Neural progenitor cell (in vitro differentiated cells): ENCODE measurements at regions not wholly inside any gene's neighbourhood (a gene's known extent, or its start where the extent isn't known, plus 50 kb on each side); places are given as distances from the start of the nearest gene placed in this dataset.
"Not testable (repeated sequence)": the region's sequence is repeated elsewhere in the genome, so short reads cannot be mapped to it uniquely, and the experiment has no call there.

Experiments
- DNase-seq: peaks from one replicate; pipeline ENCODE4 v3.0.0-alpha.2; 2016; ENCODE audit warnings: low spot score
- H2AFZ ChIP-seq: fragments of 200-600 bp; sonication (generic); replicated peaks from 2 replicates; pipeline ENCODE4 v1.6.1; 2016; ENCODE audit warnings: antibody characterized with exemption
- H3F3A ChIP-seq: fragments of 200-600 bp; sonication (generic); 2 replicates; pipeline ENCODE4 v1.6.1; 2016; ENCODE audit warnings: antibody characterized with exemption, low read depth
- H3K27ac ChIP-seq: fragments of 200-600 bp; sonication (generic); 2 replicates; pipeline ENCODE4 v1.5.1; 2016; ENCODE audit warnings: mild to moderate bottlenecking
- H3K27me3 ChIP-seq: fragments of 200-600 bp; sonication (generic); 2 replicates; pipeline ENCODE4 v1.6.1; 2016; ENCODE audit warnings: mild to moderate bottlenecking, moderate library complexity
- H3K36me3 ChIP-seq: fragments of 200-600 bp; sonication (generic); 2 replicates; pipeline ENCODE4 v1.5.1; 2016
- H3K4me1 ChIP-seq: fragments of 200-600 bp; sonication (generic); 2 replicates; pipeline ENCODE4 v1.6.1; 2016; ENCODE audit warnings: mixed run types
- H3K4me2 ChIP-seq: fragments of 200-600 bp; sonication (generic); 2 replicates; pipeline ENCODE4 v1.6.1; 2016
- H3K4me3 ChIP-seq: fragments of 200-600 bp; sonication (generic); 2 replicates; pipeline ENCODE4 v1.5.1; 2016
- H3K79me2 ChIP-seq: fragments of 200-600 bp; sonication (generic); 2 replicates; pipeline ENCODE4 v1.6.1; 2016; ENCODE audit warnings: low read depth
- H3K9ac ChIP-seq: fragments of 200-600 bp; sonication (generic); 2 replicates; pipeline ENCODE4 v1.6.1; 2016
- H3K9me3 ChIP-seq: fragments of 200-600 bp; sonication (generic); 2 replicates; pipeline ENCODE4 v1.5.1; 2016; ENCODE audit warnings: low read depth
- H4K20me1 ChIP-seq: fragments of 200-600 bp; sonication (generic); 2 replicates; pipeline ENCODE4 v1.6.1; 2016; ENCODE audit warnings: low read depth
- H3K27ac Mint-ChIP-seq: 3 replicates; pipeline ENCODE4 v1.8.0; 2021; ENCODE audit warnings: mixed read lengths
- H3K27me3 Mint-ChIP-seq: 2 replicates; pipeline ENCODE4 v1.8.0; 2022; ENCODE audit warnings: low read depth, mild to moderate bottlenecking, inconsistent platforms, moderate library complexity, mixed read lengths; ENCODE audit not compliant: insufficient read depth
- H3K36me3 Mint-ChIP-seq: 3 replicates; pipeline ENCODE4 v1.8.0; 2021; ENCODE audit warnings: mixed read lengths
- H3K4me1 Mint-ChIP-seq: 3 replicates; pipeline ENCODE4 v1.8.0; 2021; ENCODE audit warnings: mixed read lengths
- H3K4me3 Mint-ChIP-seq: 3 replicates; pipeline ENCODE4 v1.8.0; 2021; ENCODE audit warnings: mild to moderate bottlenecking, moderate library complexity, mixed read lengths
- H3K9me3 Mint-ChIP-seq: 3 replicates; pipeline ENCODE4 v1.8.0; 2020; ENCODE audit warnings: mixed read lengths
- CTCF ChIP-seq: fragments of 200-600 bp; sonication (generic); IDR thresholded peaks from 2 replicates; pipeline ENCODE4 v1.5.1; 2017; ENCODE audit warnings: antibody characterized with exemption, mild to moderate bottlenecking
- EZH2 ChIP-seq: fragments of 200-600 bp; sonication (generic); IDR thresholded peaks from 2 replicates; pipeline ENCODE4 v1.6.1; 2017; ENCODE audit warnings: antibody characterized with exemption, mild to moderate bottlenecking, moderate library complexity
- EZH2phosphoT487 ChIP-seq: fragments of 200-600 bp; sonication (generic); IDR thresholded peaks from 2 replicates; pipeline ENCODE4 v1.6.1; 2017; ENCODE audit warnings: antibody characterized with exemption

GRCh38 chr16:60648290-60648689, 1387.9 kb downstream of the CDH8 start:
- H3K4me1 ChIP-seq = no peaks in the 10 kb centered on the region
- H3K9ac ChIP-seq = no peak overlapping the region
- no peaks in the 10 kb centered on the region for H3K79me2 ChIP-seq
- H2AFZ ChIP-seq = no peak overlapping the region
- H3K4me3 Mint-ChIP-seq = no peak overlapping the region
- no peak for DNase-seq
- no peaks in the 10 kb centered on the region for H3K9me3 Mint-ChIP-seq
- H3K27me3 ChIP-seq = no peaks in the 10 kb centered on the region
- no peak overlapping the region for H3K4me2 ChIP-seq
- H3K36me3 ChIP-seq = no peaks in the 10 kb centered on the region
- no peaks in the 10 kb centered on the region for H4K20me1 ChIP-seq
- no peak overlapping the region for H3K27ac ChIP-seq
- H3K4me3 ChIP-seq = no peak overlapping the region
- no peaks in the 10 kb centered on the region for H3K36me3 Mint-ChIP-seq
- TF ChIP-seq EZH2phosphoT487 = no peak
- no peak for TF ChIP-seq CTCF
- H3K27ac Mint-ChIP-seq = no peak overlapping the region
- H3F3A ChIP-seq = peaks cover 2% of the 10 kb centered on the region
- no peaks in the 10 kb centered on the region for H3K27me3 Mint-ChIP-seq
- no peaks in the 10 kb centered on the region for H3K9me3 ChIP-seq
- H3K4me1 Mint-ChIP-seq = no peaks in the 10 kb centered on the region

GRCh38 chr16:60647388-60647787, 1388.8 kb downstream of the CDH8 start:
- not testable (repeated sequence) for DNase-seq, H3K27me3 Mint-ChIP-seq, H2AFZ ChIP-seq, H3K36me3 ChIP-seq, H3K4me1 ChIP-seq, H3K4me1 Mint-ChIP-seq, H3K4me3 ChIP-seq, H3K9ac ChIP-seq, H3K4me3 Mint-ChIP-seq, H4K20me1 ChIP-seq, H3K36me3 Mint-ChIP-seq, H3K79me2 ChIP-seq, H3K9me3 Mint-ChIP-seq, H3K27me3 ChIP-seq, H3K27ac Mint-ChIP-seq, H3K27ac ChIP-seq, H3K4me2 ChIP-seq, H3K9me3 ChIP-seq, H3F3A ChIP-seq

- Histone ChIP-seq H2AFZ (no peak overlapping the region), H3K27ac (no peak overlapping the region), H3K79me2 (no peaks in the 10 kb centered on the region), H3K9me3 (no peaks in the 10 kb centered on the region), H3K27me3 (no peaks in the 10 kb centered on the region), H3F3A (peaks cover 2% of the 10 kb centered on the region), H3K4me2 (no peak overlapping the region), H4K20me1 (no peaks in the 10 kb centered on the region), H3K4me1 (no peaks in the 10 kb centered on the region), H3K4me3 (no peak overlapping the region), H3K36me3 (no peaks in the 10 kb centered on the region), H3K9ac (no peak overlapping the region)
- Mint-ChIP-seq H3K9me3 (no peaks in the 10 kb centered on the region), H3K4me1 (no peaks in the 10 kb centered on the region), H3K27me3 (no peaks in the 10 kb centered on the region), H3K36me3 (no peaks in the 10 kb centered on the region), H3K4me3 (no peak overlapping the region), H3K27ac (no peak overlapping the region)
- TF ChIP-seq EZH2phosphoT487 (no peak), CTCF (no peak), EZH2 (no peak)
- DNase-seq = no peak
Observed at GRCh38 chr16:60646631-60647030, 1389.6 kb downstream of the CDH8 start.

- Mint-ChIP-seq H3K4me1 (no peaks in the 10 kb centered on the region), H3K27ac (no peak overlapping the region)
- DNase-seq = no peak
Observed at GRCh38 chr16:60645541-60645940, 1390.7 kb downstream of the CDH8 start.

More at GRCh38 chr16:60645541-60645940, 1390.7 kb downstream of the CDH8 start:
- H4K20me1 ChIP-seq = no peaks in the 10 kb centered on the region
- no peak overlapping the region for H3K4me2 ChIP-seq
- no peak for TF ChIP-seq CTCF
- TF ChIP-seq EZH2 = no peak
- TF ChIP-seq EZH2phosphoT487 = no peak
- H3K27ac ChIP-seq = no peak overlapping the region
- no peaks in the 10 kb centered on the region for H3K27me3 Mint-ChIP-seq
- H3K36me3 Mint-ChIP-seq = no peaks in the 10 kb centered on the region
- no peak overlapping the region for H3K4me3 Mint-ChIP-seq
- no peaks in the 10 kb centered on the region for H3K79me2 ChIP-seq
- no peaks in the 10 kb centered on the region for H3K36me3 ChIP-seq
- no peaks in the 10 kb centered on the region for H3K4me1 ChIP-seq
- H3K9me3 Mint-ChIP-seq = no peaks in the 10 kb centered on the region
- no peaks in the 10 kb centered on the region for H3K27me3 ChIP-seq
- H3K9me3 ChIP-seq = no peaks in the 10 kb centered on the region
- H3K9ac ChIP-seq = no peak overlapping the region
- H2AFZ ChIP-seq = no peak overlapping the region
- H3K4me3 ChIP-seq = no peak overlapping the region
- peaks cover 2% of the 10 kb centered on the region for H3F3A ChIP-seq
